Transverse colon (tissue), 3 donors: ENCODE measurements at regions not wholly inside any gene's neighbourhood (a gene's known extent, or its start where the extent isn't known, plus 50 kb on each side); places are given as distances from the start of the nearest gene placed in this dataset.

Source experiments
- CTCF ChIP-seq, 5 experiments: fragments of 200-600 bp in 3 of 5; fragments of 450-650 bp in 2 of 5; sonication (generic) in 3 of 5; IDR thresholded peaks; 1 replicate in 2 of 5; 2 replicates in 3 of 5; pipeline ENCODE4 v1.5.1; 2016 to 2017; ENCODE audit warnings: antibody characterized with exemption in 5 of 5, inconsistent platforms in 3 of 5, mild to moderate bottlenecking in 2 of 5, moderate library complexity in 1 of 5
- EP300 ChIP-seq: sonication (generic); formaldehyde crosslinking; IDR thresholded peaks from one replicate; pipeline ENCODE4 v1.6.1; 2017; ENCODE audit warnings: antibody characterized with exemption, low read depth
- POLR2A ChIP-seq: fragments of 450-650 bp; IDR thresholded peaks from one replicate; pipeline ENCODE4 v1.6.1; 2016; ENCODE audit warnings: antibody characterized with exemption, mild to moderate bottlenecking, moderate library complexity

- TF ChIP-seq POLR2A (no peak), CTCF (IDR thresholded peaks at IDR 0.05) (no peak), EP300 (no peak)
These were observed 170.2 kb upstream of the GNAI1 start for GRCh38 chr7:79964463-79964862.
